GM12892 (cell line): ENCODE measurements at regions not wholly inside any gene's neighbourhood (a gene's known extent, or its start where the extent isn't known, plus 50 kb on each side); places are given as distances from the start of the nearest gene placed in this dataset.

ENCODE experiments used
- POLR2A ChIP-seq: IDR thresholded peaks from 2 replicates; pipeline ENCODE4 v1.6.1; 2011; ENCODE audit warnings: low read depth, low read length, control low read depth
- POLR2AphosphoS5 ChIP-seq: IDR thresholded peaks from 2 replicates; pipeline ENCODE4 v1.6.1; 2011; ENCODE audit warnings: low read depth, low read length, control low read depth

- TF ChIP-seq POLR2A (no peak), POLR2AphosphoS5 (no peak)
These were observed 140.9 kb upstream of the MOCS1 start for GRCh38 chr6:40075056-40075590.
